C4-2B (cell line): ENCODE measurements at regions not wholly inside any gene's neighbourhood (a gene's known extent, or its start where the extent isn't known, plus 50 kb on each side); places are given as distances from the start of the nearest gene placed in this dataset.

Source experiments
- ZFX ChIP-seq: fragments of 450-650 bp; IDR thresholded peaks from 2 replicates; pipeline ENCODE4 v1.6.1; 2017
- TF ChIP-seq, protein P1 (sequence below): fragments of 450-650 bp; conservative IDR thresholded peaks from 2 replicates; pipeline ENCODE4 v1.5.1; 2017; ENCODE audit warnings: mild to moderate bottlenecking

DNA sequence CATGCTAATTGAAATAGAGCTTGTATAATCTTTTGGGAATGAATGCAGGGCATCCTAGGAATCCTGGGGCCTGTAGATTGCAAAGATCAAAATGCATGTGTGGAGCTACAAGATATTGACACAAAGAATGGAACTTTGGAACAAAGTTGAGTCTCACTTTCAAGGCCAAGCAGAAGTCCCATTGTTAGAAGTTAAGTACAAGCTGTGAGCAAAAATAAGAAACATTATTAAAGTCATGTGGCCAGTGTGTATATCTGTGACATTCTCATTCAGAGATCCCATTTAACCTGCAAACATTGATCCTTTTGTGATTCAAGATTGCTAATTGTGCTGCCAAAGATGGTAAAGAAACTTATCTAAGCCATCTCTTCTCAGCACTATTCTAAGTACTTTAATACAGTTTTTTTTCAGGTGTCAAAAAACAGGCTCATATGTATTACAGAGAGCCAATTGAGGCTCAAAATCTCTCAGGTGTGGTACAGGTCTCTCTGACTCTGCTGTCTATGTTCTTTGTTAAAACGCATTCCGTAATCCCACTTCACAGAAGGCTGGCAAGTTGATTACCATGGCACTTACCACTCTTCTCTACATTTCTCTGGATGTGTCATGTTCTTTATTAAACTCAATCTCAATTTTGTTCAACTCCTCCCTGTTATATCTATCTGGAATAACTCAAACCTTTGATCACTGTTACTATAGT is 704.4 kb upstream of the NEGR1 start:
- TF ChIP-seq, protein P1, sequence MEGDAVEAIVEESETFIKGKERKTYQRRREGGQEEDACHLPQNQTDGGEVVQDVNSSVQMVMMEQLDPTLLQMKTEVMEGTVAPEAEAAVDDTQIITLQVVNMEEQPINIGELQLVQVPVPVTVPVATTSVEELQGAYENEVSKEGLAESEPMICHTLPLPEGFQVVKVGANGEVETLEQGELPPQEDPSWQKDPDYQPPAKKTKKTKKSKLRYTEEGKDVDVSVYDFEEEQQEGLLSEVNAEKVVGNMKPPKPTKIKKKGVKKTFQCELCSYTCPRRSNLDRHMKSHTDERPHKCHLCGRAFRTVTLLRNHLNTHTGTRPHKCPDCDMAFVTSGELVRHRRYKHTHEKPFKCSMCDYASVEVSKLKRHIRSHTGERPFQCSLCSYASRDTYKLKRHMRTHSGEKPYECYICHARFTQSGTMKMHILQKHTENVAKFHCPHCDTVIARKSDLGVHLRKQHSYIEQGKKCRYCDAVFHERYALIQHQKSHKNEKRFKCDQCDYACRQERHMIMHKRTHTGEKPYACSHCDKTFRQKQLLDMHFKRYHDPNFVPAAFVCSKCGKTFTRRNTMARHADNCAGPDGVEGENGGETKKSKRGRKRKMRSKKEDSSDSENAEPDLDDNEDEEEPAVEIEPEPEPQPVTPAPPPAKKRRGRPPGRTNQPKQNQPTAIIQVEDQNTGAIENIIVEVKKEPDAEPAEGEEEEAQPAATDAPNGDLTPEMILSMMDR, result no peak
- TF ChIP-seq ZFX, result no peak
